ENCODE measurements at regions not wholly inside any gene's neighbourhood (a gene's known extent, or its start where the extent isn't known, plus 50 kb on each side); places are given as distances from the start of the nearest gene placed in this dataset.

DNA sequence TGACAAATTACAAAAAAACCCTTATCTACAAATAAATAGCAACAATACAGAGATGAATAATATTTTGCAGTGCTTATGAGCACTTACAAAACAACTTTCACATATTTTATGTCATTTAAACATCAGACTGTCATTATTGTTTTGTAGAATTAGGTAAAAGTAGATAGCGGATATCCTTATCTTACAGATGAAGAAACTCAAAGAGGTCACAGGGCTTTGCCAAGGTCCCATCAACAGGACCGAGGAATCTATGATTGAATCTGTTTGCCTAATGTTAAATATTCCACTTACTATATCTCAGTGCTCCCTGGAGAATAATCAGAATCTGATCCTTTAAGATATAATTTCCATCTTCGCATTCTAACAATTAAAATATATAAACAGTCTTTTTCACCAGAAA, 119.0 kb downstream of the GASK1B start:
- TF ChIP-seq POLR2A (IDR thresholded peaks at IDR 0.05) (no peak), EP300 (IDR thresholded peaks at IDR 0.05) (no peak)

Data from tibial nerve (tissue), 3 donors.